ENCODE measurements at regions not wholly inside any gene's neighbourhood (a gene's known extent, or its start where the extent isn't known, plus 50 kb on each side); places are given as distances from the start of the nearest gene placed in this dataset.

- Mint-ChIP-seq H3K4me3 (no peak overlapping the region), H3K4me1 (ENCODE audit: low read depth) (no peaks in the 10 kb centered on the region), H3K27me3 (peaks cover 3% of the 10 kb centered on the region), H3K9me3 (no peaks in the 10 kb centered on the region), H3K27ac (no peak overlapping the region), H3K36me3 (ENCODE audit: low read depth) (no peaks in the 10 kb centered on the region)
- intact Hi-C loops (cut with micrococcal nuclease) = no loop called here
Observed at GRCh38 chr11:70028147-70028855, 49.8 kb upstream of the ANO1 start.

Measured in dendritic cell treated with granulocyte-macrophage colony-stimulating factor and Interleukin-4, amounts not matched to agents 40 ng/mL and 50 ng/mL, for 4 days (primary cell).